ENCODE measurements at regions not wholly inside any gene's neighbourhood (a gene's known extent, or its start where the extent isn't known, plus 50 kb on each side); places are given as distances from the start of the nearest gene placed in this dataset.

DNA sequence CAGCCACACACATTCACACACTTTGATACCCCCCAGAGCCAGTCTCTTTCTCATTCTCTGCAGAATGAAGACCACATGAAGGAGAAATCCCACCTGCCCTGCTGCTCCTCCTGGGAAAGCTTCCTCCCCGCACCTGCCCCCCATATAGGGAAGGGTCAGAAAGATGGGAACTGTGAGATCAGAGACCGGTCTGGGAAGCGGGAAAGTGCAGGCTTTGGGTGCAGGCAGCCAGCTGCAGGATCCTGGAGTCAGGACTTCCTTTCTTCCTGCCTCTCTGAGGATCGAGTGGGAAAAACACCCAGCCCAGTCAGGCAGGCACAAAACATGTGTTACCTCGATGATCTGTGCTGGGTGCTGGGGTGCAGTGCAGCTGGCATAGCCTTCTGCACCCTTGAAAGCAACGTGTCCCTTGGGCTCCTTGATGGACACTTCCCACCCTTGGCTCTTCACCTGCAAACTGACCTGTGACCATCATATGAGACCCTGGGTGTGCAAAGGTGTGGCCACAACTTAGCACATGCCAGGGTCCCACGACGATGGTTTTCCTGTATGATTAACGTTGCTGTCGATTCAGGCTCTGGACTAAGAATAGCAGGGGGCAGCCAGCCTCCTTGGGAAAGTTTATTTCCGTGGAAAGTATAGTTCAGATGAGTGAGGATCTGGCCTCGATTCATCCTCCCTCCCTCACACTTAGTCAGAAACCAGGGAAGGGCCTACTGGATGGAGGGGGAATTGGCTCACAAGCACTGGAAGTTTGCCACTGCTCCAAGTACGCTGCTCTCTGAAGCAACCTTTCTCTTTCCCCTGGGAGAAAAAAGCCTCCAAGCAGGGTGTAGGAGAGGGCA lies 105.4 kb upstream of the MED13L start:
- no peak for DNase-seq

DNA sequence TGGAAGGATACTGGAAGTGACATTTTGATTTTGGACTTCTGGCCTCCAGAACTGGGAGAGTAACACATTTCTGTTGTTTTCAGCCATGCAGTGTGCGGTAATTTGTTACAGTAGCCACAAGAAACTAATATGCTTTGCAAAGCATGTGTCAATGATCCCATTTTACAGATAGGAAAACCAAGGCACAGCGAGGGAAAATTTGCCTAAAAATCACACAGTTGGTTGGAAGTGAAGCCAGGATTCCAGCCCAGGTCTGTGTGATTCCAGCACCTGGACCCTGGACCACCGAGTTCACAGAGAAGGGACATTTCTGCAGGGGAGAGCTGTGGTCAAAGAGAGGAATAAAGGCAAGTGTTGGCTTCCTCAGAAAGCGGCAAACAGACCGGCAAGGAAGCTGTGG lies 106.7 kb upstream of the MED13L start:
- no peak for DNase-seq

DNA sequence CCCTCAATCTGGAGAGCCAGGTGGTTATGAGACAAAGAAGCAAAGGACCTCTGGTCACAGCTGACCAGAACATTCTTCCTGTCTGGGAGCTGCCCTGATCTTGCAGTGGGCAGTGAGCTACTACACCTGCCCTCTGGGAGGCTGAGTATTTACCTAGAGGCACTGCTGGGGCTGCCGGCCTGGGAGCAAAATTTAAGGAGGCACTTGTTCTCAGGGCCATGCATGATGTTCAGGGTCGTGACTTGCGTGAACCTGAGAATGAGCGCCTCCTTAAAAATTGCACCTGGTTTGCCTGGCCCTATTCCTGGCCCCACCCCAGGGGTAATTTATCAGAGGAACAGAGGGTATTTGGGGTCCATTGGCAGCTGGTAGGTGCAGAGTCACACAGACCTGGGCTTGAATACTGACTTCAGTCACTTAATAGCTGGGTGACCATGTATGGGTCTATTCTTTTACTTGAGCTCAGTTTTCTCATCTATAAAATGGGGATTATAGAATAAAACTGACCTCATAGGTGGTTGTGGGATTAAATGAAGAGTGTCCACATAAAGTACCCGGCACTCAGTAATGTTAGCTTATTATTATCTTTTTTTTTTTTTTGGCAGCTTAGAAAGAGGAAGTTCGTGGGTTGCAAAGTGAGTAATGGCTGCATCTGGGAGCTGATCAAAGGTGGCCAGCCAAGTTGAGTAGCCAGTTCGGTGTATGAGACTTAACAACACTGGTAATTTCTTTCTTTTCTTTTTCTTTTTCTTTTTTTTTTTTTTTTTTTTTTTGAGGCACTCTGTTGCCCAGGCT lies 107.4 kb upstream of the MED13L start:
- DNase-seq = no peak

DNA sequence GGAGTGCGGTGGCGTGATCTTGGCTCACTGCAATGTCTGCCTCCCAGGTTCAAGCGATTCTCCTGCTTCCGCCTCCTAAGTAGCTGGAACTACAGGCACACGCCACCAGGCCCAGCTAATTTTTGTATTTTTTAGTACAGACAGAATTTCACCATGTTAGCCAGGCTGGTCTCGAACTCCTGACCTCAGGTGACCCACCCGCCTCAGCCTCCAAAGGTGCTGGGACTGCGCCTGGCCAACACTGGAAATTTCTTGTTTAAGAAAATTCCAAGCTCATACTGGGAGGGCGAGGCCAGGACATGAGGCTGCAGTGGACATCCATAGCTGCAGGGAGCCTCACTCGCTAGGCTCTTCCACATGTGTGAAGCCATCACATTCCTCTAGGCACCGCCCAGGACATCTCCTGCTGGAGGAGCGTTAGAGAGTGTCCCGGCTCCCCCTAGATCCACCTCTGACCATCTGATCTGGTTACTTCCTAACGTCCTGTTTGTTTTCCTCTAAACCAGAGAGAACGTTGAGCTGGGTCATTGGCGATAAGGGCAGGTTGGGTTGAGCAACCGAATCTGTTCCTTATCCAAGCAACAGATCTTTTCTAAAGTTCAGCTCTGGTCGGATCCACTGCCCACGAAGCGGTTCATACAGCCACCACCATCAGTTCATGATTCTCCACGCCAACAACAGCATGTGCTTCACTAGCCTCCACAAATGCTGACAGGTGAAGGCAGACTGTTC lies 108.2 kb upstream of the MED13L start:
- DNase-seq = no peak

DNA sequence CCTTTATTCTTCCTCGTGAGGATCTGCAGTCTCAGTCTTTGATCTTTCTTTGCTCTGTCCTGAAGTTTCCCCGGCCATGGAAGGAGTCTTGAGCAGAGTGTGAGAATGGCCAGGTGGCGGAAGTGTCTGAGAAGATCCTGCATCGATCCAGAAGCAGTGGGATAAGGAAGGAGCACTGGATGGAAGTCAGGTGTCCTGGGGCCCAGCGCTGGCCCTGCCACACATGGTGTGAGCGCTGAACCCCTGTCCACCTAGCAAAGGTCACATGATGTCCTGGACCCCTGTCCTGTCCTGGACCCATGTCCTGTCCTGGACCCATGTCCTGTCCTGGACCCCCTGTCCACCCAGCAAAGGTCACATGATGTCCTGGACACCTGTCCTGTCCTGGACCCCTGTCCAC lies 111.8 kb upstream of the MED13L start:
- DNase-seq = no peak

DNA sequence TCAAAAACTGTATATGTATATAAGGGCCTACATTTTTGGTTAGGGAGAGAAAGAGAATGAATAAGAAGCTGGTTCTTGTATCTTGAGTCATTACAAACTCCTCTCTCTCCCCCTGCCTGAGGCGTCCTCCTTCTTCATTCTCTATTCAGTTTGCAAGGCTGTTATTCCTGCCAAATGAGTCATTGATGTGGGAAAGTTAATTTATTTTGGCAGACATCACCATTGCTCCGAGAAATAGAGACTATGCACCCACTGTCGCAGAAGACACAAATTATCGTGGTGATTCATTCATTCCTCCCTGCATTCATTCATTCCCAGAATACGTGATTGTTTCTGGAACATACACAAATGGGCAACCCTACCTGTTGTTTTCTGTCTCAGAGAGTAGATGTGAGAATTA lies 112.5 kb upstream of the MED13L start:
- DNase-seq = no peak

DNA sequence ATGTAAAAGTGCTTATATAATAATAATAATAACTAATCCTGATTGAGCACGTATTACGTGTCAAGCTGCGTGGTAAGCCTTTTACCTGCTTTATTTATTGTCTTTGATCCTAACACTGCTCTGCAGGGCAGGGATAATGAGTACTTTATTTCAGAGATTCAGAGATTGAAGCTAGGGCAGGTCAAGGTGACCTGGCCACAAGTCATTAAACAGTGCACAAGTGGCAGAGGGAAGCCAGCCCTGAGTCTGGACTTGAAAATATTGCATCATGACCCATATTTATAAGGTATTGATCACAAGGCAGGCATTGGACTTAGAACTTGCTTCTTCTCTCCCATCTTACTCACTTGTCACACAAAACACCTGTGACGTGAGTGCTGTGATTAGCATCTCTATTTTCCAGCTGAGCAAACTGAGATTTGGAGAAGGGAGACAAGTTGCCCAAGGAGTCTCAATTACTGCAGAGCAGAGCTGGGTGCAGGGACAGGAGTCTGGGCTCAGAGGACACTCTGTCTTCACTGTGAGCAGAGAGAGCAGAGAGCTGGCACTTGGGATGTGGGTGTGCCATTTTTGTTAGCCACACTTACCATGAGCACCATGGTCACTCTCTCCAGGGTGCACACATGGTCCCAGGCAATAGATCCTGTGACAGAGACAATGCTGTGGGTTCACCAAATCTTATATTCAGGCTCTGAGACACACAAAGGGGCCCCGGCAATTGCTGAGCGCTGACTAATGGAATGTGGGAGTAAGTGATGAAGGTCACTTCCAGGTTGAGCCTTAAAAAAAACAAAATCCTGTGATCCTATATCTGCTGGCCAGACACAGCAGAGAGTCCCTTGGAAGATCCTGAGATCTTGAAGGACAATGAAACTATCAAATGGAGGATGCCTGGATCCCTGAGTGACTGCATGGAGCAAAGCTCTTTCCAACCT lies 113.2 kb upstream of the MED13L start:
- DNase-seq = no peak

DNA sequence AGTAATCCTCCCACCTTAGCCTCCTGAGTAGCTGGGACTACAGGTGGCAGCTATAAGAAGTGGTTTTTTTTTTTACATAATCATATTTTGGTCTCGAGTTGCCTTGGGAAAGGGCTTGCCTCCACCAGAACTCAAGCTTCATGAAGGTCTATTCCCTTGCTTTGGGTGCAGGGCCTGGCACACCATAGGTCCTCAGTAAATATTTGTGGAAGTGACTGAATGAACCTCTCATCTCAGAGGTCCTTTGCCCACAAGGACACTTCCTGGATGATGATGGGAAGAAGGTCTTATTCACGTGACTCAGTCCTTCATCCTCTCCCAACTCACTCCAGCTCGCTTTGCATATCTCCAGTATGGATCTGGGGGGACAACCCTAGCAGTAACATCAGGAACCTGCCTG lies 114.0 kb upstream of the MED13L start:
- DNase-seq = no peak

DNA sequence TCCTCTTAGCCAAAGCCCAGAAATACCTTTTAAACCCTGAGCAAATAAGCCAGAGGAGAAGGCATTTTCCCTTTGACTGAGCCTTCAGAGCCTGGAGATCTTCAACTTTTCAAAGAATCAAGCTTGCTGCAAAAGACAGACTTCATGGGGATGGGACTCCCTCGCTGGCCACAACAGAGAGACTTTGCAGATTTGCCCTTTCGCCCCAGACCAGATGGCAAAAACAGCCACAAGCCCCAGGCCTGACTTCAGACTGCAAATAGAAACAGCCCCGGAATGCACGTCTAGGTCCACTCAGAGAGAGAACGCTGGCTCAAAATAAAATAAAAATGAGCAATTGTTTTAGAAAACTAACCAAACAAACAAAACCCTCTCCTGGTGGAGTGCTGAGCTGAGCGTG lies 114.6 kb upstream of the MED13L start:
- no peak for DNase-seq

DNA sequence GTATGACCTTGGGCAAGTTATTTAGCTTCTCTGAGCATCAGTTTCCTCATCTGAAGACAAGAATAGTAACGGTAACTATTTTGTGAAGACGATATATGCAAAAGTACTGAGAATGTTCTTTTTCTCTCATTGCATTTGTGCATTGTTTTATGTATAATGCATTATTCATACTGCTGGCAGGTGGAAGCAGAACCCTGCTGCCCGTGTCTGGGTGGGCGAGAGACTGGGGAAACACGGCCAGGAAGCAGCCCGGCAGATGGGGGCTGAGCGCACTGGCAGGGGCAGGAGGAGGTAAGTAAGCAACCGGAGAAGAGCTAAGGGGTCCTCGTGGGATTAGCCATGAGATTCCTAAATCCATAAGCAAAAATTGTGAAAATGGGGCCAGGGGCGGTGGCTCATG lies 115.8 kb upstream of the MED13L start:
- no peak for DNase-seq

DNA sequence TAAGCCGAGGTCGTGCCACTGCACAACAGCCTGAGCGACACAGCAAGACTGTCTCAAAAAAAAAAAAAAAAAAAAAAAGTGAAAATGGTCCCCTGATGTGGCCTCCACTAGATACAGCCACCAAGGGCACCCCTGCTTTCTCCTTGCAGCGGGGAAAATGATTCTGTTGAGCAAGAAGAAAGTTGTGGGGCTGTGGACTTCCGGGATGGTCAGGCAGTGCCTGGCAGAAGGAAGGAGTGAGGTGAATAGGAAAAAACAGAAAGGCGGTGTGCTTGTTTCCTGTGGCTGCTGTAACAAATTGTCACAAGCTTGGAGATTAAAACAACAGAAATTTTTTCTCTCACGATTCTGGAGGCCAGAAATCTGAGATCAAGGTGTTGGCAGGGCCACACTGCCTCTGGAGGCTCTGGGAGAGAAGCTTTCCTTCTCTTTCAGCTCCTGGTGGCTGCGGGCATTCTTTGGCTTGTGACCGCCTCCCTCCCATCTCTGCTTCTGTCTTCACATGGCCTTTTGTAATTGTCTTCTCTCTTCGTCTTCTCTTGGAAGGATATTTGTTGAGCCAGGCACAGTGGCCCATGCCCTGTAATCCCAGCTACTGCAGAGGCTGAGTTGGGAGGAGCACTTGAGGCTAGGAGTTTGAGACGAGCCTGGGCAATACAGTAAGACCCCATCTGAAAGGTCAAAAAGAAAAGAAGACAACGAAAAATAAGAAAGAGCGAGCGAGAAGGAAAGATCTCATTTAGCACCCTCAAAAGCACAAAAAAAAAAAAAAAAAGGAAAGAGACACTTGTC lies 116.6 kb upstream of the MED13L start:
- DNase-seq = no peak

DNA sequence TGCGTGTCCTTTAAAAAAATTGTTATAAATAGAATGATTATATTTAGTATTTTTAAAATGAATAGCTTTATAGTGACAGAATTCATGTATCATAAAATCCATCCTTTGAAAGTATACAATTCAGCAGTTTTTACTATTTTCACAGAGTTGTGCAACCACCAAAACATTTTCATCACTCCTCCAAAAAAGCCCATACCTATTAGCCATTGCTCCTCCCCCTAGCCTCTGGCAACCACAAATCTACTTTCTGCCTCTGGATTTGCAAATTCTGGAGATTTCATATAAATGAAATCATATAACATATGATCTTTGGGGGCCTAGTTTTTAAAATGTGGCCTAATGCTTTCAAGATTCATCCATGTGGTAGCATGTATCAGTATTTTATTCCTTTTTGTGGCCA lies 117.9 kb upstream of the MED13L start:
- DNase-seq = no peak

DNA sequence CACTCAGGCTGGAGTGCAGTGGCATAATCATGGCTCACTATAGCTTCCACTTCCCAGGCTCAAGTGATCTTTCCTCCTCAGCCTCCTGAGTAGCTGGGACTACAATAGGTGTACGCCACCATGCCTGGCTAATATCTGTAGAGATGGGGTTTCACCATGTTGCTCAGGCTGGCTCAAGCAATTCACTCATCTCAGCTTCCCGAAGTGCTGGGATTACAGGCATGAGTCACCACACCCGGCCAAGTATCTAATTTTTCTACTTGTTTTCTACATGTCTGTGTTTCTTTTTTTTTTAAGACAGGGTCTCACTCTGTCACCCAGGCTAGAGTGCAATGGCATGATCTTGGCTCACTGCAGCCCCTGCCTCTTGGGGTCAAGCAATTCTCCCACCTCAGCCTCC lies 119.7 kb upstream of the MED13L start:
- DNase-seq = no peak

DNA sequence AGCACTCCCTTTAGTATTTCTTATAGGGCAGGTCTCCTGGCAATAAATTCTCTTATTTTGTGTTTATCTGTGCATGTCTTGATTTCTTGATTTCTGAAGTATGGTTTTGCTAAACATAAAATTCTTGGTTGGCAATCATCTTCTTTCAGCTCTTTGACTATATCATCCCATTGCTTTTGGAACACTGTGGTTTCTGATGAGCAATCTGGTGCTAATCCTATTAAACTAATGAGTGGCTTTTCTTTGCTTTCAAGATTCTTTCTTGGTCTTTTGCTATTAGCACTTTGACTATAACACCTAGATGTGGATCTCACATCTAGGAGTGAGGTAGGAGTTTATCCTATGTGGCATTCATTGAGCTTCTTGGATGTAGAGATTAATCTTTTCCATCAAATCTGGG lies 120.7 kb upstream of the MED13L start:
- no peak for DNase-seq

DNA sequence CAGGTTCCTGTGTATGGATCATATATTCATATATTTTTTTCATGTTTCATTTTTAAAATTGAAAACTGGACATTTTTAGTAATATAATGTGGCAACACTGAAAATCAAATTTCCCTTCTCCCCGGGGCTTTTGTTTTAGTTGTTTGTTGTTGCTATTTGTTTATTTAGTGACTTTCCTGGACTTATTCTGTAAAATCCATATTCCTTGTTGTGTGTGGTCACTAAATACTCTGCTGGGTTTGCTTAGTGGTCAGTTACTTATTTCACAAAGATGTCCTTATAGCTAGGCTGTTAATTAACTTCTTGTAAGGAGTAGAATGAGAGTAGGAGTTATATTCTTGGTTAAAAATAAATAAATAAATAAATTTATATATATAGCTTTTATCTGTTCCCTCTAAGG lies 121.6 kb upstream of the MED13L start:
- no peak for DNase-seq

DNA sequence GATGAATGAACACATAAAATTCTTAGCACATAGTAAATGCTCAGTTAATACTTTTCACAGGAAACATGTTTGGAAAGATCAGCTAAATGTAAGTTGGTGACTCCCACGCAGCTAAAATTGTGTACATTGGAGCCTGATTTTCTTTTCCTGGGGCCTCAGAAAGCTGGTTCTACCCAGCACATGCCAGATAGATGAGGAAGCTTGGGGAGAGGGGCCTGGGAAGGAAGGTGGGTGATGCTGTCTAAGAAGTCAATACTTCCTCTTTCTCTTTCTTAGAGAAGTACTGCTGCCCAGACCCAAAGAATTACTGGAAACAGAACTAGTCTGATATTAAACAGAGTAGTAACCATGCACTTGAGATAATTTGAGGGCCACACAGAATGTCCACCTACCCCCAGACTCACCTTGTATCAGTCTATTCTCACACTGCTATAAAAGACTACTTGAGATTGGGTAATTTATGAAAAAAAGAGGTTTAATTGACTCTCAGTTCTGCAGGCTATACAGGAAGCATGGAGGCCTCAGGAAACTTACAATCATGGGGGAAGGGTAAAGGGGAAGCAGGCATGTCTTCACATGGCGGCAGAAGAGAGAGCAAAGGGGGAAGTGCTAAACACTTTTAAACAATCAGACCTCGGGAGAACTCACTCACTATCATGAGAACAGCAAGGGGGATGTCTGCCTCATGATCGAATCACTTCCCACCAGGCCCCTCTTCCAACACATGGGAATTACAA lies 123.3 kb upstream of the MED13L start:
- no peak for DNase-seq

DNA sequence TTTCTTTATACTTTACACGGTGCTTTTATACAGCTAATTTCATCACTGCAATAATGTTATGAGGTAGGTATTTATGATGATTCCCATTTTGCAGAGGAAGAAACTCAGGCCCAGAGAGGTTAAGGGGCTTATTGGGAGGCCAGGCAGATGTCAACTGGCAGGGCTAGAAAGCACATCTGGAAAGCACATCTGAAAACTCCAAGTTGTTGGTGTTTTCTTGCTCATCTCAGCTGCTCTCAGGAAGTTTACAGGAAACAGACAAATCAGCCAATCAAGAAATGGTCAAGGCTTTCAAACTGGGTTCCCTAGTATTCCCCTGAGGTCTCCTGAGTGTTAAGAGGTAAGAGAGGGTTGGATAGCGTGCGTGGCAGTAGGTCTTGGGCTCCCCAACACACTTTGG lies 124.1 kb upstream of the MED13L start:
- no peak for DNase-seq

DNA sequence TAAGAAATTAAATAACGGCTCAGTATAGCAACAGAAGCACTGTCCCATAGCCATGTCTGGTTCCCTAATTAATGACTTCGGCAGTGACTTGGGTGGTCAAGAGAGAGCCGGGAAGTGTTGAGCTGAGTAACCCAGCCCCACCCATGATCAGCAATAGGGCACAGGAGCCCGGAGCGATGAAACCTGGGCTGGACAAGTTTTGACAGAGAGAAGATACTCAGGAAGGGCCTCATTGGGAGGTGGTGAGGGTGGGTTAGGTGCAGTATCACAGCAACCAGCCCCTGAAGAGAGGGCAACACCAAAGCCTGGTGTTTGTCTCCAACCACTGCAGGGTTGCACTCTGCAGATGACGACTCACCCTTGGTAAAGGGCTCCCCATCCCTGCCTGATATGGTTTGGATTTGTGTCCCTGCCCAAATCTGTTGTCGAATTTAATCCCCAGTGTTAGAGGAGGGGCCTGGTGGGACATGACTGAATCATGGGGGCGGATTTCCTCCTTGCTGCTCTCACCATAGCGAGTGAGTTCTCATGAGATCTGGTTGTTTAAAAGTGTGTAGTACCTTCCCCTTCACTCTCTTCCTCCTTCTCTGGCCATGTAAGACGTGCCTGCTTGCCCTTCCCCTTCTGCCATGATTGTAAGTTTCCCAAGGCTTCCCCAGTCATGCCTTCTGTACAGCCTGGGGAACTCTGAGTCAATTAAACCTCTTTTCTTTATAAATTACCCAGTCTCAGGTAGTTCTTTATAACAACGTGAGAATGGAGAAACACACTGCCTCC lies 124.9 kb upstream of the MED13L start:
- DNase-seq = no peak

DNA sequence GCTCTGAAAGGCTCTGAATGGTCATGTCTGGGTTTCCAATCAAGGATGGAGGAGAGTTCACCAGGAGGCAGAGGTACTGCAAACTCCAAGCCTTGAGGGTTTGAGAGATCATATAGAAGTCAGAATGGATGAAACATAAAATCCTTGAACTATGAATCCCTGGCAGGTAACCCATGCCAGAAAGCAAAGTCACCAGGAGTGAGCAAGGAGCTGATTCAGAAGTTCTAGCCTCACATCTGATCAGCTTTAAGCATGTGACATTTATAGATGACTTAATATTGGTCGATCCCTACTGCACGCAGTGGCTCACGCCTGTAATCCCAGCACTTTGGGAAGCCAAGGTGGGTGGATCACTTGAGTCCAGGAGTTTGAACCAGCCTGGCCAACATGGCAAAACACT lies 126.1 kb upstream of the MED13L start:
- DNase-seq = no peak

DNA sequence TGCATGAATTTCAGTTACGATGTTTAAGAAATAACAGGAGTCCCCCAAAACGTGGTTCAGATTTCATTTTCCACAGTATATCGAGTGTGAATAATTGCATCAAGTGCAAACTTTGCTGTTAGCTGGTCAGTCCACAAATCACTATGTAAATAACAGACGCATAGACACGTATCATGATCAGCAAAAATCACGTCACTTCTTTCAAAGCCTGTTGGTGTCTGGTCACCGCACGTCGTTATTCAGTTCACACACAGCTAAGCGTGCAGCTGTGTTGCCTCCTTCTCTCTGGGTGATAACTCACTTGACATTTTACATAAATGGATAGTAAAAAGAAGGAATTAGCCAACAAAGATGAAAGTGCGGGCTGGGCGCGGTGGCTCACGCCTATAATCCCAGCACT lies 126.8 kb upstream of the MED13L start:
- no peak for DNase-seq
